GM12801 (cell line): ENCODE measurements at regions not wholly inside any gene's neighbourhood (a gene's known extent, or its start where the extent isn't known, plus 50 kb on each side); places are given as distances from the start of the nearest gene placed in this dataset.

ENCODE experiments used
- TF ChIP-seq, protein P1 (sequence below): IDR thresholded peaks from one replicate; pipeline ENCODE4 v1.5.1; 2011; ENCODE audit warnings: control low read depth; ENCODE audit not compliant: insufficient read length; ENCODE audit errors: extremely low read depth

GRCh38 chr3:159486580-159486979 lies 502.1 kb upstream of the IL12A start:
- TF ChIP-seq, protein P1, sequence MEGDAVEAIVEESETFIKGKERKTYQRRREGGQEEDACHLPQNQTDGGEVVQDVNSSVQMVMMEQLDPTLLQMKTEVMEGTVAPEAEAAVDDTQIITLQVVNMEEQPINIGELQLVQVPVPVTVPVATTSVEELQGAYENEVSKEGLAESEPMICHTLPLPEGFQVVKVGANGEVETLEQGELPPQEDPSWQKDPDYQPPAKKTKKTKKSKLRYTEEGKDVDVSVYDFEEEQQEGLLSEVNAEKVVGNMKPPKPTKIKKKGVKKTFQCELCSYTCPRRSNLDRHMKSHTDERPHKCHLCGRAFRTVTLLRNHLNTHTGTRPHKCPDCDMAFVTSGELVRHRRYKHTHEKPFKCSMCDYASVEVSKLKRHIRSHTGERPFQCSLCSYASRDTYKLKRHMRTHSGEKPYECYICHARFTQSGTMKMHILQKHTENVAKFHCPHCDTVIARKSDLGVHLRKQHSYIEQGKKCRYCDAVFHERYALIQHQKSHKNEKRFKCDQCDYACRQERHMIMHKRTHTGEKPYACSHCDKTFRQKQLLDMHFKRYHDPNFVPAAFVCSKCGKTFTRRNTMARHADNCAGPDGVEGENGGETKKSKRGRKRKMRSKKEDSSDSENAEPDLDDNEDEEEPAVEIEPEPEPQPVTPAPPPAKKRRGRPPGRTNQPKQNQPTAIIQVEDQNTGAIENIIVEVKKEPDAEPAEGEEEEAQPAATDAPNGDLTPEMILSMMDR = no peak

DNA sequence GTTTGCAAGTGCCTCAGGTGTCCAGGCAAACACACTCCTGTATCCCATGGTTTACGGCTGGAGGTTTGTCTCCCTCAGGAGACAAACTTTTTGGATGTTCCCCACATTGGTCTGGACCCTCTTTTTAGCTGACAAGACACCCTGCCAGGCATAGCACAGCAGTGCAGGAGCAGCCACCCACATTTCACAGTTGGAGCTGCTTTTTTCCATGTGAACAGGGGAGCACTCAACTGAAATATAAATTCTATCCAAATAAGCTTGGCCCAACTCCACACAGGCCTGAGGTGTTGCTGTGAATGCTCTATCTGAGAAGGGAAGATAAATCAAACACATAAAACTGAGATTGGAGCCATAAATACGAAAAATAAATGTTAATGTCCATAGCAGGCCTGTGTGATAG lies 501.3 kb upstream of the IL12A start:
- TF ChIP-seq, protein P1 = no peak

DNA sequence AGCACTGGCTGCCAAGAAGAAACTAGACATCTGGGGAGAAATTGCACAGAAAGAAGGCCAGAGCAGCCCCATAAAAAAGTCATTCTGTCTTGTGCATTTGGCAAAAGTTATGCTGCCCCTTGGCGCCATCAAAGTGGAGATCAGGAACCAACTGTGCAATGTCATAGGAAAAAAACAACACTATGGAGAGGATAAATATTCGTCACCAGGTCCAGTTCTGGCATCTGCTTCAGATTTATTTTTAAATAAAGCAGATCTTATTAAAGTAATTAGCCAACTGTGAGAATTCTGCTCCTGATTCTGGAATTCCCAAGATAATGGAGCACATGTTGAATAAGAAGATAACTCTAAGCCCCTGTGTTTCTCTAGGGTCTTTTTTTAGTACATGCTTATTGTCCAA lies 500.0 kb upstream of the IL12A start:
- TF ChIP-seq, protein P1 = no peak

DNA sequence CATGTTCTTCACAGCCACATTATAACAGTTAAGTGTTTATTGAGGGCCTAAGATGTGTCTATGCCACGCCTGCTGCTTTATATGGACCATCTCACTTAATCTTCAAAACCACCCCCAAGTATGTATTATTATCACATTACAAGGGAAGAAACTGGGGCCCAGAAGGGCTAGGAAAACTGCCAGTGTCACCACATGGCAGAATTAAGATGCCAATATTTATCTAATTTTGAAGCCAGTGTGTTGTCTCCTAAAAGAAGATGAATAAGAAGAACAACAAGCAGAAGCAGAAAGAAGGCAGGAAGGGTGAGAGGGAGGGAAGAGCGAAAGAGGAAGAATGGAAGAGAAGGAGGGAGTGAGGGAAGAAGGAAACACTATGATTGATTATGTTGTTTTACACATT lies 491.3 kb upstream of the IL12A start:
- TF ChIP-seq, protein P1 = no peak

DNA sequence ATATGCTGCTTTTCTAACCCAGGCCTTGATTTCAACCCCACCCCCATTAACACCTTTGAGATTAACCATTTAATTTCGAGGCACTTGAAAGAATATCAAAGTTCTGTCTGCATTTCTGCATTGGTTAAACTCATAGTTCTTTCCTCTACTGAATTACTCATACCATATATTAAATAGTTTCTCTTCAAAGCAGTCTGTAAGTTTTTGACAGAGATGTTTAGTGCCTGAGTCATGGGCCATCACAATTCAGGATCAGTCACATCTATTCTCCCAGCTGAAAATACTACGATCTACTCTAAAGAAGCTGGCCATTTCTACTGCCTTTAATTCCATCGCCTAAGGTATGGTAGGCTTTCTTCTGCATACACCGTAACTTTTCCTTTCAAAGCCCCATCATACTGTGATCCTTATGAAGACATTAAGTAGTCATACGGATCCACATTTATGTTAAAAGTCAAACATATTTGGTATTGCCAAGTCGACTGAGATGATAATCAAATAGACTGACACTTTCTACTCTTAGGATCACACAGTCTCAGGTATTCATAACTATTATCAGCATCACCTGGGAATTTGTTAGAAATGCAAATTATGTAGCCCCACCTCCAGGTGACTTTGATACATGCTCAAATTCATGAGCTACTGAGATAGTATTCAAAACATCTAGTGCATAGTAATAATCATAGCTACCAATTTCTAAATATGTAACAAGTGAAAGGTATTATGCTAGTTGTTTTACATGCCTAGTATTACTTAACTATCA lies 489.4 kb upstream of the IL12A start:
- TF ChIP-seq, protein P1 = no peak

GRCh38 chr3:159501029-159501428 lies 487.6 kb upstream of the IL12A start:
- TF ChIP-seq, protein P1 = no peak

DNA sequence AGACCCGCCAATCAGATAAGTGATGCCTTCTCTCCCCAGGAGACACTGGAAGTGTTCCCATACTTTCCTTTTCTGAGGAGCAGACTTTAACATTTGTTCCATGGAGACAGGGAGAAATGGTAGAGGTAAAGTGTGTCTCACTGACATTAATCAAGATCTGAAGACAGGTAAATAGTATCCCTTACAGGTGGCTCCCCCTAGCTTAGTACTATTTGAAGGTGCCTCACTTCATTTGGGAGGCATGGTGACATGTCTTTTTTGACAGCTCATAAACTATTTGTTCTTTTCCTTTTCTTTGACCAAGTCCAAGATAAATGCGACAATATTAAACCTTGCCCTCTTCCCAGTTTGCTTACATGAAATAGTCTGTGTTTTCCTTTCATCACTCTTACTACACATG lies 485.6 kb upstream of the IL12A start:
- TF ChIP-seq, protein P1 = no peak
